ENCODE measurements at regions not wholly inside any gene's neighbourhood (a gene's known extent, or its start where the extent isn't known, plus 50 kb on each side); places are given as distances from the start of the nearest gene placed in this dataset.

GRCh38 chr10:3624367-3624766, 160.6 kb downstream of the KLF6 start:
- TF ChIP-seq, protein P1, sequence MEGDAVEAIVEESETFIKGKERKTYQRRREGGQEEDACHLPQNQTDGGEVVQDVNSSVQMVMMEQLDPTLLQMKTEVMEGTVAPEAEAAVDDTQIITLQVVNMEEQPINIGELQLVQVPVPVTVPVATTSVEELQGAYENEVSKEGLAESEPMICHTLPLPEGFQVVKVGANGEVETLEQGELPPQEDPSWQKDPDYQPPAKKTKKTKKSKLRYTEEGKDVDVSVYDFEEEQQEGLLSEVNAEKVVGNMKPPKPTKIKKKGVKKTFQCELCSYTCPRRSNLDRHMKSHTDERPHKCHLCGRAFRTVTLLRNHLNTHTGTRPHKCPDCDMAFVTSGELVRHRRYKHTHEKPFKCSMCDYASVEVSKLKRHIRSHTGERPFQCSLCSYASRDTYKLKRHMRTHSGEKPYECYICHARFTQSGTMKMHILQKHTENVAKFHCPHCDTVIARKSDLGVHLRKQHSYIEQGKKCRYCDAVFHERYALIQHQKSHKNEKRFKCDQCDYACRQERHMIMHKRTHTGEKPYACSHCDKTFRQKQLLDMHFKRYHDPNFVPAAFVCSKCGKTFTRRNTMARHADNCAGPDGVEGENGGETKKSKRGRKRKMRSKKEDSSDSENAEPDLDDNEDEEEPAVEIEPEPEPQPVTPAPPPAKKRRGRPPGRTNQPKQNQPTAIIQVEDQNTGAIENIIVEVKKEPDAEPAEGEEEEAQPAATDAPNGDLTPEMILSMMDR (IDR thresholded peaks at IDR 0.05), result no peak
- TF ChIP-seq POLR2A (IDR thresholded peaks at IDR 0.05), result no peak

All from heart left ventricle (tissue), 13 donors.